Osteocyte (in vitro differentiated cells): ENCODE measurements at regions not wholly inside any gene's neighbourhood (a gene's known extent, or its start where the extent isn't known, plus 50 kb on each side); places are given as distances from the start of the nearest gene placed in this dataset.
A peak's percentile ranks its signal among the peaks of the same experiment; 100 is the strongest.

Source experiments
- DNase-seq: peaks from one replicate; pipeline ENCODE4 v3.0.0; 2021; ENCODE audit warnings: mixed read lengths; ENCODE audit not compliant: unreplicated experiment; ENCODE audit errors: extremely low spot score
- H3K27ac Mint-ChIP-seq: one replicate; pipeline ENCODE4 v1.8.0; 2021; ENCODE audit warnings: mild to moderate bottlenecking, mixed read lengths; ENCODE audit not compliant: unreplicated experiment
- H3K27me3 Mint-ChIP-seq: one replicate; pipeline ENCODE4 v1.8.0; 2021; ENCODE audit warnings: mixed read lengths; ENCODE audit not compliant: unreplicated experiment
- H3K36me3 Mint-ChIP-seq: one replicate; pipeline ENCODE4 v1.8.0; 2021; ENCODE audit warnings: mixed read lengths; ENCODE audit not compliant: unreplicated experiment
- H3K4me1 Mint-ChIP-seq: one replicate; pipeline ENCODE4 v1.8.0; 2021; ENCODE audit warnings: mixed read lengths; ENCODE audit not compliant: unreplicated experiment
- H3K4me3 Mint-ChIP-seq: one replicate; pipeline ENCODE4 v1.8.0; 2021; ENCODE audit warnings: mild to moderate bottlenecking, moderate library complexity, mixed read lengths; ENCODE audit not compliant: unreplicated experiment
- H3K9me3 Mint-ChIP-seq: one replicate; pipeline ENCODE4 v1.8.0; 2021; ENCODE audit warnings: mixed read lengths; ENCODE audit not compliant: unreplicated experiment
- TF ChIP-seq, protein P1 (sequence below): fragments of 200-600 bp; sonication (generic); IDR thresholded peaks from 2 replicates; pipeline ENCODE4 v1.5.0; 2021; ENCODE audit warnings: antibody characterized with exemption, mild to moderate bottlenecking, moderate library complexity

DNA sequence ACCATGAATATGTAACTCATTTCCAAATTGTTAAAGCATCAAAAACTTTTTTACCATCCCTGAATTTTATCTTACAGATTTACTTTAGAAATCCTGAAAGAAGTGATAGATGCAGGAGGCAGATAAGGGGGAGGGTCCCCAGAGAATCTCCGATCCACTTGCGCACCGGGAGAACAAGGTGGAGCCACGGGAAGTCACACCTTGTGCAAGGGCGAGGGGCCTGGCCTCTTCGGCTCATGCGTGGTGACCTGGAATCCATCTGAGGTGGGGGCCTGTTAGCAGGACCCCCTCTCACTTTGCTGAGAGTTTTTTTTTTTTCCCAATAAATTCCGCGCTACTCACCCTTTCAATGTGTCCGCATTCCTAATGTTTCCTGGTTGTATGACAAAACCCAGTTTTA lies 80.2 kb upstream of the CDKN3 start:
- no peaks in the 10 kb centered on the region for H3K36me3 Mint-ChIP-seq
- DNase-seq, result no peak
- H3K4me3 Mint-ChIP-seq, result no peak overlapping the region
- H3K9me3 Mint-ChIP-seq, result no peaks in the 10 kb centered on the region
- no peaks in the 10 kb centered on the region for H3K27me3 Mint-ChIP-seq
- peaks cover 18% of the 10 kb centered on the region for H3K4me1 Mint-ChIP-seq
- H3K27ac Mint-ChIP-seq, result no peak overlapping the region
- TF ChIP-seq, protein P1, sequence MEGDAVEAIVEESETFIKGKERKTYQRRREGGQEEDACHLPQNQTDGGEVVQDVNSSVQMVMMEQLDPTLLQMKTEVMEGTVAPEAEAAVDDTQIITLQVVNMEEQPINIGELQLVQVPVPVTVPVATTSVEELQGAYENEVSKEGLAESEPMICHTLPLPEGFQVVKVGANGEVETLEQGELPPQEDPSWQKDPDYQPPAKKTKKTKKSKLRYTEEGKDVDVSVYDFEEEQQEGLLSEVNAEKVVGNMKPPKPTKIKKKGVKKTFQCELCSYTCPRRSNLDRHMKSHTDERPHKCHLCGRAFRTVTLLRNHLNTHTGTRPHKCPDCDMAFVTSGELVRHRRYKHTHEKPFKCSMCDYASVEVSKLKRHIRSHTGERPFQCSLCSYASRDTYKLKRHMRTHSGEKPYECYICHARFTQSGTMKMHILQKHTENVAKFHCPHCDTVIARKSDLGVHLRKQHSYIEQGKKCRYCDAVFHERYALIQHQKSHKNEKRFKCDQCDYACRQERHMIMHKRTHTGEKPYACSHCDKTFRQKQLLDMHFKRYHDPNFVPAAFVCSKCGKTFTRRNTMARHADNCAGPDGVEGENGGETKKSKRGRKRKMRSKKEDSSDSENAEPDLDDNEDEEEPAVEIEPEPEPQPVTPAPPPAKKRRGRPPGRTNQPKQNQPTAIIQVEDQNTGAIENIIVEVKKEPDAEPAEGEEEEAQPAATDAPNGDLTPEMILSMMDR, result no peak

DNA sequence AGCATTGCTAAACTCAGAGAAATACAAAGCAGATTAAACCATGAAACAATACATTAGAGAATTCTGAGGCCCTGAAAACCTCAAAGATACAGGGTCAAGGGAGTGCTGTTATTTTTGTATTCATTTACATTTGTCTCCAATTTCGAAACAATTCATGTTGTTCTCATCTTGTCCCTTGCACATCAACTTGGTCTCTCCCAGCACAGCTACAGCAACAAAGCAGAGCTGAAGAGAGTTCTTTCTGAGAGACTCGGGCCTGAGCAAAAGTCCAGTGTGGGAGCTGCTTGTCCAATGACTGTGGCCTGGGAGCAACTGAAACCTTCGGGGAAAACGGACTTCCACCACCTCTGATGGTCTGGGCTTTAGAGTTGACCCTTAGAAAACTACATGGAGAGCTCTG lies 79.4 kb upstream of the CDKN3 start:
- no peaks in the 10 kb centered on the region for H3K9me3 Mint-ChIP-seq
- no peaks in the 10 kb centered on the region for H3K36me3 Mint-ChIP-seq
- TF ChIP-seq, protein P1, result no peak
- H3K27me3 Mint-ChIP-seq, result no peaks in the 10 kb centered on the region
- no peak for DNase-seq
- H3K4me3 Mint-ChIP-seq, result no peak overlapping the region
- H3K27ac Mint-ChIP-seq, result no peak overlapping the region
- peaks cover 11% of the 10 kb centered on the region for H3K4me1 Mint-ChIP-seq

DNA sequence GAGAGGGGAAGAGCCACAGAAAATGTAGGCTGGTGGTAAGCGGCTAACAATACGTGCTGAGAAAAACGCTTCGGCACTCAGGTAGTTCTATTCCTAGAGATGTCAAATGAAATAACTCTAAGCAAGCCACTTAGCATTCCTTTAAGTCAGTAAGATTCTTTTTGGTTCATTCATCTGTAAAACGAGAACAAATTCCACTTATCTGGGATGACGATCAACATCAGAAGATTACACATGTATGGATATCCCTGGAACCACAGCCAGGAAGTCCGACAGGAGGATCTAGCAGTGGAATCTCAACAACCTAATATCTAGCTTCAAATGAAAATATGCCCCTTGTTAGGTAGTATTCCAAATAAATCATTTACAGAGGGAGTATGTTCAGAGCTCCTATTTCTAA lies 74.6 kb upstream of the CDKN3 start:
- TF ChIP-seq, protein P1, result no peak
- Mint-ChIP-seq H3K9me3 (no peaks in the 10 kb centered on the region), H3K27me3 (no peaks in the 10 kb centered on the region), H3K4me3 (no peak overlapping the region), H3K27ac (no peak overlapping the region), H3K4me1 (peaks cover 7% of the 10 kb centered on the region), H3K36me3 (no peaks in the 10 kb centered on the region)
- no peak for DNase-seq

DNA sequence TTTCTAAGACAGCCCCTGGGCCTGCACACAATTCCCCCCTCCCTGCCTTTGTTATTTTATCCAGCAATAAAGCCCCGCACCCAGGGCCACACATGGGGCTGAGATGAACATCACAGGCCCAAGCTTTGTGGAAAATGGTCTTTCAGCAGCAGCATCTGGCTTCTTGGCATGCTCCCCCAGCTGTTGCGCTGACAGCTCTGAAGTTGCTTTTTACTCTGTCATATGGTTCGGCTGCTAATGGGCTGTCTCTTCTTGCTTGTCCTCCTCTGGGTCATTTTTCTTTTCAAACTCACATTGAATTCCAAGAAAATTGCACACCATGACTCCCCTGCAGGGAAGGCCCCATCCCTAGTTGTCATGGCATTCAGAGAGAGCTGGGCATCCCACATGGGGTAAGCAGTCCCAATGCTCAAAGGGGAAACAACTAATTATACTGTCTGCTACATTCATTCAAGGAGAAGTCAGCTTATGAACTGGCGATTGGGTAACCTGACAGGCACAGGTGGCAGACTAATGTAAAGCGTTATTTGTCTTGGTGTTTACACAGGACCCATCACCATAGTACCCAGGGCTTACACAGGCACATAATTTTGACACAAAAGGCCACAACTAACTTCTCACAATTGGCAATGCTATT lies 74.0 kb upstream of the CDKN3 start:
- Mint-ChIP-seq H3K4me3 (no peak overlapping the region), H3K36me3 (no peaks in the 10 kb centered on the region), H3K4me1 (peaks cover 4% of the 10 kb centered on the region), H3K9me3 (no peaks in the 10 kb centered on the region), H3K27me3 (no peaks in the 10 kb centered on the region), H3K27ac (no peak overlapping the region)
- TF ChIP-seq, protein P1, result no peak
- DNase-seq, result no peak

DNA sequence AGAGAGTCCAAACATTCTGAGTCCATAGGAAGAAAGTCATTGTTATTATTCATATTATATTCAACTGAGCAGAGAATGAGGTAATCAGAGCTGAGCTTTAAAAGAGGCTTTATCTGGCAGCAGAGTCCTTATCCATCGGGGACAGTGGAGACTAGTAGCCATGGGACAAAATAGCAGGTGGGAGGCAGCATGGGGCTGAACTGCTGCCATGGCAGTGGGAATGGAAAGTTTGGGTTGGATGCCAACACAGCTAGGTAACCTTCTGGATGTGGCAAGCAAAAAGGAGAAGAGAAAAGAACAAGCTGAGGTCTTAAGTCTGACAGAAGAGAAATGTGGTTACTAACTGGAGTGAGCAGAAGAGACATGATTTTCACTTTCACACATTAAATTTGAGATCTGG lies 71.0 kb upstream of the CDKN3 start:
- no peak overlapping the region for H3K27ac Mint-ChIP-seq
- H3K4me1 Mint-ChIP-seq, result peaks cover 9% of the 10 kb centered on the region
- H3K9me3 Mint-ChIP-seq, result no peaks in the 10 kb centered on the region
- TF ChIP-seq, protein P1, result no peak
- no peaks in the 10 kb centered on the region for H3K36me3 Mint-ChIP-seq
- DNase-seq, result peak; percentile 21
- no peak overlapping the region for H3K4me3 Mint-ChIP-seq
- H3K27me3 Mint-ChIP-seq, result peaks cover 3% of the 10 kb centered on the region
